Osteoblast (primary cell): ENCODE measurements at regions not wholly inside any gene's neighbourhood (a gene's known extent, or its start where the extent isn't known, plus 50 kb on each side); places are given as distances from the start of the nearest gene placed in this dataset.

ENCODE experiments used
- DNase-seq: peaks from one replicate; pipeline ENCODE4 v3.0.0; 2011; ENCODE audit warnings: low spot score, mixed read lengths; ENCODE audit not compliant: insufficient read length; ENCODE audit errors: missing footprints
- H2AFZ ChIP-seq: 2 replicates; pipeline ENCODE4 v1.6.0; 2011; ENCODE audit warnings: mild to moderate bottlenecking, low read length
- H3K27ac ChIP-seq: 2 replicates; pipeline ENCODE4 v1.5.1; 2011; ENCODE audit warnings: mild to moderate bottlenecking, low read depth, low read length, moderate library complexity
- H3K27me3 ChIP-seq: 2 replicates; pipeline ENCODE4 v1.6.0; 2012; ENCODE audit warnings: mild to moderate bottlenecking, control low read depth, inconsistent platforms, low read length, moderate library complexity; ENCODE audit not compliant: insufficient read depth
- H3K36me3 ChIP-seq: 2 replicates; pipeline ENCODE4 v1.5.1; 2011; ENCODE audit warnings: mild to moderate bottlenecking, low read length, control low read depth, moderate library complexity; ENCODE audit not compliant: insufficient read depth
- H3K4me1 ChIP-seq: 2 replicates; pipeline ENCODE4 v1.5.1; 2011; ENCODE audit warnings: mild to moderate bottlenecking, low read length, control low read depth, moderate library complexity; ENCODE audit not compliant: insufficient read depth
- H3K4me2 ChIP-seq: 2 replicates; pipeline ENCODE4 v1.6.0; 2011; ENCODE audit warnings: mild to moderate bottlenecking, low read length; ENCODE audit not compliant: insufficient read depth
- H3K4me3 ChIP-seq: fragments of 200-600 bp; sonication (generic); 3 replicates; pipeline ENCODE4 v1.5.1; 2012; ENCODE audit warnings: mild to moderate bottlenecking, low read length, inconsistent platforms; ENCODE audit not compliant: insufficient read depth
- H3K79me2 ChIP-seq: 2 replicates; pipeline ENCODE4 v1.6.0; 2012; ENCODE audit warnings: mild to moderate bottlenecking, low read length, control low read depth, inconsistent platforms; ENCODE audit not compliant: insufficient read depth
- H3K9me3 ChIP-seq: 2 replicates; pipeline ENCODE4 v1.5.1; 2011; ENCODE audit warnings: low read depth, low read length, control low read depth
- H4K20me1 ChIP-seq: 2 replicates; pipeline ENCODE4 v1.6.0; 2012; ENCODE audit warnings: mild to moderate bottlenecking, low read length, control low read depth; ENCODE audit not compliant: insufficient read depth
- CTCF ChIP-seq: IDR thresholded peaks from 2 replicates; pipeline ENCODE4 v1.5.1; 2011; ENCODE audit warnings: mild to moderate bottlenecking, low read depth, low read length, moderate library complexity; ENCODE audit errors: extremely low read depth

GRCh38 chr12:113732916-113733315 lies 233.2 kb downstream of the RBM19 start:
- no peaks in the 10 kb centered on the region for H3K9me3 ChIP-seq
- no peaks in the 10 kb centered on the region for H3K4me1 ChIP-seq

GRCh38 chr12:113727651-113728061 lies 238.5 kb downstream of the RBM19 start:
- H3K9me3 ChIP-seq = no peaks in the 10 kb centered on the region
- no peak for DNase-seq
- H3K4me1 ChIP-seq = no peaks in the 10 kb centered on the region
- H2AFZ ChIP-seq = no peak overlapping the region
- H3K27ac ChIP-seq = no peak overlapping the region
- no peak for TF ChIP-seq CTCF
- H3K36me3 ChIP-seq = no peaks in the 10 kb centered on the region
- H3K4me3 ChIP-seq = no peak overlapping the region
- no peaks in the 10 kb centered on the region for H3K79me2 ChIP-seq
- peaks cover 2% of the 10 kb centered on the region for H4K20me1 ChIP-seq
- H3K4me2 ChIP-seq = no peak overlapping the region
- H3K27me3 ChIP-seq = peaks cover 6% of the 10 kb centered on the region

More at GRCh38 chr12:113732916-113733315, 233.2 kb downstream of the RBM19 start:
- Histone ChIP-seq H3K36me3 (no peaks in the 10 kb centered on the region), H3K4me3 (no peak overlapping the region), H3K27me3 (peaks cover 8% of the 10 kb centered on the region), H3K27ac (no peak overlapping the region), H3K79me2 (no peaks in the 10 kb centered on the region), H3K4me2 (no peak overlapping the region), H2AFZ (no peak overlapping the region), H4K20me1 (no peaks in the 10 kb centered on the region)
- DNase-seq = no peak
- TF ChIP-seq CTCF = no peak

GRCh38 chr12:113726254-113726819 lies 239.8 kb downstream of the RBM19 start:
- Histone ChIP-seq H3K4me3 (no peak overlapping the region), H3K4me1 (no peaks in the 10 kb centered on the region), H4K20me1 (peaks cover 2% of the 10 kb centered on the region), H3K36me3 (no peaks in the 10 kb centered on the region), H3K4me2 (no peak overlapping the region), H3K9me3 (no peaks in the 10 kb centered on the region), H3K27ac (no peak overlapping the region), H3K79me2 (no peaks in the 10 kb centered on the region), H3K27me3 (peaks cover 6% of the 10 kb centered on the region), H2AFZ (no peak overlapping the region)
- TF ChIP-seq CTCF = no peak
- DNase-seq = no peak

- Histone ChIP-seq H3K9me3 (no peaks in the 10 kb centered on the region), H4K20me1 (peaks cover 2% of the 10 kb centered on the region), H3K27ac (no peak overlapping the region), H3K79me2 (no peaks in the 10 kb centered on the region), H3K36me3 (no peaks in the 10 kb centered on the region), H3K4me2 (no peak overlapping the region), H3K4me3 (no peak overlapping the region), H3K27me3 (no peaks in the 10 kb centered on the region), H3K4me1 (no peaks in the 10 kb centered on the region), H2AFZ (no peak overlapping the region)
- no peak for TF ChIP-seq CTCF
- no peak for DNase-seq
These were observed 240.6 kb downstream of the RBM19 start for GRCh38 chr12:113725557-113725876.
